NOMO-1 (cell line): ENCODE measurements at regions not wholly inside any gene's neighbourhood (a gene's known extent, or its start where the extent isn't known, plus 50 kb on each side); places are given as distances from the start of the nearest gene placed in this dataset.

ENCODE experiments used
- DNase-seq, 2 experiments: peaks; one replicate each; lab custom pipeline; 2025; ENCODE audit not compliant: unreplicated experiment in 2 of 2; lab: John Stamatoyannopoulos, UW

GRCh38 chr18:47420130-47420529 is 168.7 kb upstream of the SKOR2 start:
- peak; percentile 35 to 70 for DNase-seq

GRCh38 chr18:47418746-47419145 is 167.3 kb upstream of the SKOR2 start:
- peak in 1 of 2 experiments; percentile 1 for DNase-seq

GRCh38 chr18:47417807-47418206 is 166.3 kb upstream of the SKOR2 start:
- no peak for DNase-seq

- no peak for DNase-seq
Observed at GRCh38 chr18:47415881-47416280, 164.4 kb upstream of the SKOR2 start.

- no peak for DNase-seq
Observed at GRCh38 chr18:47413327-47413726, 161.9 kb upstream of the SKOR2 start.

GRCh38 chr18:47412924-47413323 is 161.5 kb upstream of the SKOR2 start:
- no peak for DNase-seq

GRCh38 chr18:47411159-47411558 is 159.7 kb upstream of the SKOR2 start:
- DNase-seq: no peak

GRCh38 chr18:47410139-47410538 is 158.7 kb upstream of the SKOR2 start:
- DNase-seq: no peak

- DNase-seq: no peak
Observed at GRCh38 chr18:47409519-47409918, 158.1 kb upstream of the SKOR2 start.

- no peak for DNase-seq
Observed at GRCh38 chr18:47407736-47408135, 156.3 kb upstream of the SKOR2 start.

GRCh38 chr18:47404845-47405244 is 153.4 kb upstream of the SKOR2 start:
- no peak for DNase-seq

GRCh38 chr18:47403949-47404348 is 152.5 kb upstream of the SKOR2 start:
- no peak for DNase-seq

- no peak for DNase-seq
Observed at GRCh38 chr18:47403317-47403716, 151.9 kb upstream of the SKOR2 start.

GRCh38 chr18:47399475-47399874 is 148.0 kb upstream of the SKOR2 start:
- DNase-seq: no peak

GRCh38 chr18:47397671-47398319 is 146.3 kb upstream of the SKOR2 start:
- no peak for DNase-seq

- DNase-seq: no peak
Observed at GRCh38 chr18:47391665-47392064, 140.2 kb upstream of the SKOR2 start.

- no peak for DNase-seq
Observed at GRCh38 chr18:47390410-47391024, 139.1 kb upstream of the SKOR2 start.

- no peak for DNase-seq
Observed at GRCh38 chr18:47389210-47389609, 137.8 kb upstream of the SKOR2 start.

GRCh38 chr18:47387864-47388263 is 136.4 kb upstream of the SKOR2 start:
- DNase-seq: no peak

- DNase-seq: no peak
Observed at GRCh38 chr18:47383729-47384128, 132.3 kb upstream of the SKOR2 start.

- no peak for DNase-seq
Observed at GRCh38 chr18:47381975-47382570, 130.6 kb upstream of the SKOR2 start.

GRCh38 chr18:47380153-47380552 is 128.7 kb upstream of the SKOR2 start:
- no peak for DNase-seq
